HepG2 (cell line): ENCODE measurements at regions not wholly inside any gene's neighbourhood (a gene's known extent, or its start where the extent isn't known, plus 50 kb on each side); places are given as distances from the start of the nearest gene placed in this dataset.

ENCODE experiments used
- ARNT ChIP-seq: fragments of 450-650 bp; IDR thresholded peaks from 2 replicates; pipeline ENCODE4 v1.6.1; 2017
- CBX1 ChIP-seq: IDR thresholded peaks from one replicate; pipeline ENCODE4 v1.6.1; 2016; ENCODE audit warnings: antibody characterized with exemption, low read depth
- CCDC6 ChIP-seq: sonication (generic); formaldehyde crosslinking; IDR thresholded peaks from 2 replicates; pipeline ENCODE4 v1.8.1; 2022; ENCODE audit warnings: mild to moderate bottlenecking, missing genetic modification reagents, moderate library complexity
- ELF3 ChIP-seq: IDR thresholded peaks from 2 replicates; pipeline ENCODE4 v1.6.1; 2016; ENCODE audit warnings: missing genetic modification reagents, missing compliant biosample characterization
- FLYWCH1 ChIP-seq: sonication (generic); formaldehyde crosslinking; IDR thresholded peaks from 2 replicates; pipeline ENCODE4 v1.8.1; 2023; ENCODE audit warnings: mild to moderate bottlenecking, missing genetic modification reagents
- MAZ ChIP-seq, 2 experiments: sonication (generic) in 1 of 2; formaldehyde crosslinking in 1 of 2; IDR thresholded peaks; 2 replicates each; pipeline versions ENCODE4 v1.5.0 to v1.6.1; 2012 to 2020; ENCODE audit warnings: low read depth in 2 of 2, mild to moderate bottlenecking in 2 of 2, borderline replicate concordance in 1 of 2, improper control_type of control experiment in 1 of 2, low read length in 1 of 2, missing genetic modification reagents in 1 of 2, moderate library complexity in 1 of 2
- MED8 ChIP-seq: sonication (generic); formaldehyde crosslinking; IDR thresholded peaks from 2 replicates; pipeline ENCODE4 v1.8.1; 2023; ENCODE audit warnings: mild to moderate bottlenecking, missing genetic modification reagents; ENCODE audit not compliant: insufficient replicate concordance
- MYC ChIP-seq: sonication (generic); formaldehyde crosslinking; IDR thresholded peaks from 2 replicates; pipeline ENCODE4 v1.9.0; 2021; ENCODE audit warnings: missing genetic modification reagents, borderline replicate concordance
- NPAS2 ChIP-seq: sonication (generic); formaldehyde crosslinking; IDR thresholded peaks from 2 replicates; pipeline ENCODE4 v1.8.0; 2022; ENCODE audit warnings: mild to moderate bottlenecking, missing genetic modification reagents, borderline replicate concordance
- PAWR ChIP-seq: sonication (generic); formaldehyde crosslinking; IDR thresholded peaks from 2 replicates; pipeline ENCODE4 v1.4.0; 2020; ENCODE audit warnings: missing genetic modification reagents, mild to moderate bottlenecking, borderline replicate concordance
- PRPF4 ChIP-seq: fragments of 200-400 bp; formaldehyde crosslinking; IDR thresholded peaks from 2 replicates; pipeline ENCODE4 v1.6.1; 2016; ENCODE audit warnings: low read length, low read depth; ENCODE audit not compliant: poor library complexity, severe bottlenecking
- TSC22D2 ChIP-seq: sonication (generic); formaldehyde crosslinking; IDR thresholded peaks from 2 replicates; pipeline ENCODE4 v1.5.1; 2020; ENCODE audit warnings: missing genetic modification reagents, mild to moderate bottlenecking, borderline replicate concordance
- ZBTB7B ChIP-seq: sonication (generic); formaldehyde crosslinking; IDR thresholded peaks from 2 replicates; pipeline ENCODE4 v1.4.0; 2020; ENCODE audit warnings: missing genetic modification reagents
- ZKSCAN8 ChIP-seq: IDR thresholded peaks from 2 replicates; pipeline ENCODE4 v1.6.1; 2016; ENCODE audit warnings: borderline replicate concordance, missing genetic modification reagents, missing compliant biosample characterization
- ZNF101 ChIP-seq: sonication (generic); formaldehyde crosslinking; IDR thresholded peaks from 2 replicates; pipeline ENCODE4 v1.4.0; 2020; ENCODE audit warnings: mild to moderate bottlenecking, low read depth, missing genetic modification reagents, borderline replicate concordance
- ZNF12 ChIP-seq: sonication (generic); formaldehyde crosslinking; IDR thresholded peaks from 2 replicates; pipeline ENCODE4 v1.5.0; 2020; ENCODE audit warnings: missing genetic modification reagents
- ZNF431 ChIP-seq: sonication (generic); formaldehyde crosslinking; IDR thresholded peaks from 2 replicates; pipeline ENCODE4 v1.9.0; 2022; ENCODE audit warnings: missing genetic modification reagents, low read depth, mild to moderate bottlenecking, borderline replicate concordance
- ZNF660 ChIP-seq: sonication (generic); formaldehyde crosslinking; IDR thresholded peaks from 2 replicates; pipeline ENCODE4 v1.5.1; 2020; ENCODE audit warnings: mild to moderate bottlenecking, low read depth, missing genetic modification reagents, borderline replicate concordance
- ZNF749 ChIP-seq: sonication (generic); formaldehyde crosslinking; IDR thresholded peaks from 2 replicates; pipeline ENCODE4 v1.8.0; 2022; ENCODE audit warnings: mild to moderate bottlenecking, missing genetic modification reagents, moderate library complexity, borderline replicate concordance
- ZSCAN25 ChIP-seq: sonication (generic); formaldehyde crosslinking; IDR thresholded peaks from 2 replicates; pipeline ENCODE4 v1.8.0; 2022; ENCODE audit warnings: mild to moderate bottlenecking, missing genetic modification reagents
- TF ChIP-seq, protein P1 (sequence below): sonication (generic); formaldehyde crosslinking; IDR thresholded peaks from 2 replicates; pipeline ENCODE4 v1.4.0; 2020; ENCODE audit warnings: mild to moderate bottlenecking, missing genetic modification reagents
- TF ChIP-seq, protein P2 (sequence below): IDR thresholded peaks from 2 replicates; pipeline ENCODE4 v1.6.1; 2016; ENCODE audit warnings: low read depth, borderline replicate concordance
- TF ChIP-seq, protein P3 (sequence below): sonication (generic); formaldehyde crosslinking; conservative IDR thresholded peaks from 2 replicates; pipeline ENCODE4 v1.8.0; 2022; ENCODE audit warnings: low read depth, missing genetic modification reagents
- TF ChIP-seq, protein P4 (sequence below): sonication (generic); formaldehyde crosslinking; IDR thresholded peaks from 2 replicates; pipeline ENCODE4 v1.9.0; 2022; ENCODE audit warnings: low read depth, missing genetic modification reagents

DNA sequence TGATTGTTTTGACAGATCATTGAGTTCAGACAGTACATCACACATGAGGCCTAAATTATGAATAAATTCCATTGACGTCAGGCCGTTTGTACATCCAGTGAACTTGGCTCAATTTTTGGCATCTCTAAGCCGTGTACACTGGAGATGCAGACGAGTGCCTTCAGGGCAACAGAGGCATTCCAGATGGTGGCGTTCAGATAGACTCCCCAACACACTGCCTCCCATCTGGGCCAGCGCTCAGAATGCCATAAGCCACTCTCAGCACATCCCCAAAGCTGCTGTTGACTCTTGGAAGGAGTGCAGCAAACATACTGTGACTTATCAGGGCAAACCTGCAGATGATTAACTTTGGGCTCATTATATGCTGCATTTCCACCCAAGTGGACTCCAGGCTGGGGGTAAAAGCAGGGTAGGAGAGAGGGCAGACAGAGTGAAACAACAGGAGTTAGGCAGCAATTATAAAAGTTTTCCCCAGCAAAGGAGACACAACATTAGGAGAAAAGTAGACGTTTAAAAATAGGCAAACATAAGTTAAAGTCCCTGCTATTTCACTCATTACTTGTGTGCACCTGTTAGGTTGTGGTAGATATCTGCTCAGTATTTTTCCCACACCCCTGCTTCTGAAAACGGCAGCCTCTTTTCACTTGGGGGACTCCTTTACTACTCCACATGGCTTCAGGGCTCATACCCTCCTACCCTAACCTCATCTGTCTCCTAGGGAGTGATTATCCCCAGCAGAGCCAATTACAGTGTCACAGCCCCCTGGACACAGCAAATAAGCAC is 60.2 kb upstream of the PDE3B start (continued):
- no peak for TF ChIP-seq FLYWCH1 (CRISPR knock-in tag)
- TF ChIP-seq NPAS2 (CRISPR knock-in tag), result no peak
- TF ChIP-seq MYC (CRISPR knock-in tag), result no peak
- no peak for TF ChIP-seq ZNF101 (CRISPR knock-in tag)
- TF ChIP-seq ZNF749 (CRISPR knock-in tag), result no peak
- no peak for TF ChIP-seq ARNT
- TF ChIP-seq, protein P1, sequence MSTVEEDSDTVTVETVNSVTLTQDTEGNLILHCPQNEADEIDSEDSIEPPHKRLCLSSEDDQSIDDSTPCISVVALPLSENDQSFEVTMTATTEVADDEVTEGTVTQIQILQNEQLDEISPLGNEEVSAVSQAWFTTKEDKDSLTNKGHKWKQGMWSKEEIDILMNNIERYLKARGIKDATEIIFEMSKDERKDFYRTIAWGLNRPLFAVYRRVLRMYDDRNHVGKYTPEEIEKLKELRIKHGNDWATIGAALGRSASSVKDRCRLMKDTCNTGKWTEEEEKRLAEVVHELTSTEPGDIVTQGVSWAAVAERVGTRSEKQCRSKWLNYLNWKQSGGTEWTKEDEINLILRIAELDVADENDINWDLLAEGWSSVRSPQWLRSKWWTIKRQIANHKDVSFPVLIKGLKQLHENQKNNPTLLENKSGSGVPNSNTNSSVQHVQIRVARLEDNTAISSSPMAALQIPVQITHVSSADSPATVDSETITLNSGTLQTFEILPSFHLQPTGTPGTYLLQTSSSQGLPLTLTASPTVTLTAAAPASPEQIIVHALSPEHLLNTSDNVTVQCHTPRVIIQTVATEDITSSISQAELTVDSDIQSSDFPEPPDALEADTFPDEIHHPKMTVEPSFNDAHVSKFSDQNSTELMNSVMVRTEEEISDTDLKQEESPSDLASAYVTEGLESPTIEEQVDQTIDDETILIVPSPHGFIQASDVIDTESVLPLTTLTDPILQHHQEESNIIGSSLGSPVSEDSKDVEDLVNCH (CRISPR knock-in tag), result no peak
- TF ChIP-seq, protein P2, sequence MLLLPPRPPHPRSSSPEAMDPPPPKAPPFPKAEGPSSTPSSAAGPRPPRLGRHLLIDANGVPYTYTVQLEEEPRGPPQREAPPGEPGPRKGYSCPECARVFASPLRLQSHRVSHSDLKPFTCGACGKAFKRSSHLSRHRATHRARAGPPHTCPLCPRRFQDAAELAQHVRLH (CRISPR knock-in tag), result no peak
- no peak for TF ChIP-seq ZNF12 (CRISPR knock-in tag)
- TF ChIP-seq, protein P3, sequence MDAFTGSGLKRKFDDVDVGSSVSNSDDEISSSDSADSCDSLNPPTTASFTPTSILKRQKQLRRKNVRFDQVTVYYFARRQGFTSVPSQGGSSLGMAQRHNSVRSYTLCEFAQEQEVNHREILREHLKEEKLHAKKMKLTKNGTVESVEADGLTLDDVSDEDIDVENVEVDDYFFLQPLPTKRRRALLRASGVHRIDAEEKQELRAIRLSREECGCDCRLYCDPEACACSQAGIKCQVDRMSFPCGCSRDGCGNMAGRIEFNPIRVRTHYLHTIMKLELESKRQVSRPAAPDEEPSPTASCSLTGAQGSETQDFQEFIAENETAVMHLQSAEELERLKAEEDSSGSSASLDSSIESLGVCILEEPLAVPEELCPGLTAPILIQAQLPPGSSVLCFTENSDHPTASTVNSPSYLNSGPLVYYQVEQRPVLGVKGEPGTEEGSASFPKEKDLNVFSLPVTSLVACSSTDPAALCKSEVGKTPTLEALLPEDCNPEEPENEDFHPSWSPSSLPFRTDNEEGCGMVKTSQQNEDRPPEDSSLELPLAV (CRISPR knock-in tag), result no peak
- TF ChIP-seq ZSCAN25 (CRISPR knock-in tag), result no peak
- TF ChIP-seq CBX1, result no peak
- no peak for TF ChIP-seq MED8 (CRISPR knock-in tag)
- TF ChIP-seq TSC22D2 (CRISPR knock-in tag), result no peak
- TF ChIP-seq ZNF660 (CRISPR knock-in tag), result no peak
- TF ChIP-seq PRPF4, result no peak
- no peak for TF ChIP-seq PAWR (CRISPR knock-in tag)
- no peak for TF ChIP-seq ZBTB7B (CRISPR knock-in tag)
- TF ChIP-seq ZKSCAN8 (CRISPR knock-in tag), result peak; percentile 54; the same call in 1 of the 2 replicates
- peak; percentile 72; the same call in 1 of the 2 replicates for TF ChIP-seq CCDC6
- TF ChIP-seq, protein P4, sequence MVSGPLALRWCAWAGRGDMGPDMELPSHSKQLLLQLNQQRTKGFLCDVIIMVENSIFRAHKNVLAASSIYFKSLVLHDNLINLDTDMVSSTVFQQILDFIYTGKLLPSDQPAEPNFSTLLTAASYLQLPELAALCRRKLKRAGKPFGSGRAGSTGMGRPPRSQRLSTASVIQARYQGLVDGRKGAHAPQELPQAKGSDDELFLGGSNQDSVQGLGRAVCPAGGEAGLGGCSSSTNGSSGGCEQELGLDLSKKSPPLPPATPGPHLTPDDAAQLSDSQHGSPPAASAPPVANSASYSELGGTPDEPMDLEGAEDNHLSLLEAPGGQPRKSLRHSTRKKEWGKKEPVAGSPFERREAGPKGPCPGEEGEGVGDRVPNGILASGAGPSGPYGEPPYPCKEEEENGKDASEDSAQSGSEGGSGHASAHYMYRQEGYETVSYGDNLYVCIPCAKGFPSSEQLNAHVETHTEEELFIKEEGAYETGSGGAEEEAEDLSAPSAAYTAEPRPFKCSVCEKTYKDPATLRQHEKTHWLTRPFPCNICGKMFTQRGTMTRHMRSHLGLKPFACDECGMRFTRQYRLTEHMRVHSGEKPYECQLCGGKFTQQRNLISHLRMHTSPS (CRISPR knock-in tag), result no peak
- peak; percentile 71 for TF ChIP-seq ELF3 (CRISPR knock-in tag)
- TF ChIP-seq MAZ (IDR thresholded peaks at IDR 0.05; ENCODE audit: borderline replicate concordance, low read depth, low read length), result no peak
- peak; percentile 65; the same call in 1 of the 2 replicates for TF ChIP-seq MAZ (CRISPR knock-in tag; IDR thresholded peaks at IDR 0.05; ENCODE audit: low read depth)
- 0 out of 2 replicates have a peak, but pooled peaks have one; percentile 19 for TF ChIP-seq ZNF431 (CRISPR knock-in tag)
